Upper lobe of left lung (tissue), 4 donors: ENCODE measurements at regions not wholly inside any gene's neighbourhood (a gene's known extent, or its start where the extent isn't known, plus 50 kb on each side); places are given as distances from the start of the nearest gene placed in this dataset.

Experiments
- CTCF ChIP-seq, 6 experiments: fragments of 450-650 bp in 4 of 6; fragments of 200-600 bp in 2 of 6; sonication (generic) in 2 of 6; IDR thresholded peaks; one replicate each; pipeline ENCODE4 v1.5.1; 2016 to 2019; ENCODE audit warnings: antibody characterized with exemption in 6 of 6
- EP300 ChIP-seq, 4 donors: sonication (generic); formaldehyde crosslinking; IDR thresholded peaks; one replicate each; pipeline ENCODE4 v1.5.1; 2017; ENCODE audit warnings: antibody characterized with exemption in 4 of 4, control low read depth in 2 of 4
- POLR2A ChIP-seq, 4 donors: fragments of 450-650 bp; IDR thresholded peaks; one replicate each; pipeline ENCODE4 v1.5.1; 2016 to 2017; ENCODE audit warnings: antibody characterized with exemption in 4 of 4, mild to moderate bottlenecking in 2 of 4
- POLR2AphosphoS5 ChIP-seq, 2 donors: sonication (generic); formaldehyde crosslinking; IDR thresholded peaks; one replicate each; pipeline ENCODE4 v1.5.1; 2017; ENCODE audit warnings: antibody characterized with exemption in 2 of 2

GRCh38 chr1:37156646-37157045 lies 122.3 kb upstream of the GRIK3 start:
- TF ChIP-seq POLR2A (IDR thresholded peaks at IDR 0.05) (no peak), CTCF (IDR thresholded peaks at IDR 0.05) (no peak), POLR2AphosphoS5 (IDR thresholded peaks at IDR 0.05) (no peak), EP300 (IDR thresholded peaks at IDR 0.05) (no peak)
